ENCODE measurements at regions not wholly inside any gene's neighbourhood (a gene's known extent, or its start where the extent isn't known, plus 50 kb on each side); places are given as distances from the start of the nearest gene placed in this dataset.
"Not testable (repeated sequence)": the region's sequence is repeated elsewhere in the genome, so short reads cannot be mapped to it uniquely, and the experiment has no call there.

DNA sequence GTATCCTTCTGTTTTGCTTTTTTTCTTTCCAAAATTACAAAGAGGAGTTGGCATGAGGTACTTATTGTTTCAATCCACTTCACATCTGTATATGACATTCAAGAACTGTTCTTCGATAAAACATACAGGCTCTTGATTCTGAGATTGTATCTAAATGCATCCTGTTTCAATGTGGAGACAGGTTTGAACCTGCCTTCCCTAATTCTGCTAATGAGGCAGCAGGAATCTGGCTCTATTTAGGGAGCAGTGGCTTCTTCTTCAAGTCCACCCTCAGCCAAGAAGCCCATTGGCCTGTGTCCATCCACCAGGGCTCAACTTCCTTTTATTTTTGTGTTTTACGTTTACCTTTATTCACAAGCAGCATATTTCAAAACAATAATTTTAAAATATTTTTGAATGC, 84.8 kb upstream of the PIK3C3 start:
- Histone ChIP-seq H3K27ac (ENCODE audit: low read length) (no peak overlapping the region), H3K4me3 (ENCODE audit: low read length) (no peak overlapping the region), H3K36me3 (ENCODE audit: control insufficient read depth, insufficient read depth, low read length) (no peaks in the 10 kb centered on the region), H3K27me3 (ENCODE audit: control insufficient read depth, insufficient read depth, low read length) (no peaks in the 10 kb centered on the region), H3K4me1 (ENCODE audit: control insufficient read depth, insufficient read depth, low read length) (no peaks in the 10 kb centered on the region), H3K9me3 (ENCODE audit: control insufficient read depth, insufficient read depth, low read length) (no peaks in the 10 kb centered on the region)
- no peak for DNase-seq (ENCODE audit: low read depth, low spot score)
- no CpG with 5 or more reads among the region's 2 CpGs for WGBS (ENCODE audit: insufficient coverage, insufficient read length)

GRCh38 chr18:41865796-41866195, 89.2 kb upstream of the PIK3C3 start:
- not testable (repeated sequence) for H3K4me3 ChIP-seq (ENCODE audit: low read length); H3K36me3 ChIP-seq (ENCODE audit: control insufficient read depth, insufficient read depth, low read length); H3K27me3 ChIP-seq (ENCODE audit: control insufficient read depth, insufficient read depth, low read length); DNase-seq (ENCODE audit: low read depth, low spot score); H3K27ac ChIP-seq (ENCODE audit: low read length); H3K9me3 ChIP-seq (ENCODE audit: control insufficient read depth, insufficient read depth, low read length); H3K4me1 ChIP-seq (ENCODE audit: control insufficient read depth, insufficient read depth, low read length)
- no CpG with 5 or more reads among the region's 27 CpGs for WGBS (ENCODE audit: insufficient coverage, insufficient read length)

DNA sequence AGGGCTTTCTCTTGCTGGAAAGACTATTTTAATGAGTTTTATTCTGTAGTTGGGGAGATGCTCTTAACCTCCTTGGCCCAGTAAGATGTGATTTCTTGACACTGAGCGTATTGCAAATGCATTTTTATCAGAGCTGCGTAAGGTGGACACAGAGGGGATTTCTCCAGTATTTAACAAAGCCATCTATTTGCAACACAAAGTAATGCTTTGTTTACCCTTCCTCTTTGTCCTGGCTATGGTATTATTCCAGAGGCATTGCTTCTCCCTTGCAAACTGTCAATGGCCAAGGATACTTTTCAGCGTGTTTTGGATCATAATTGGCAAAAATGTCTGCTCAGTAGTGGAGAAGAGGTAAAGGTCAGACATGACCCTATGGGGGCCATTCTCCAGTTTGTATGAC, 90.8 kb upstream of the PIK3C3 start:
- H3K4me3 ChIP-seq (ENCODE audit: low read length), result no peak overlapping the region
- H3K36me3 ChIP-seq (ENCODE audit: control insufficient read depth, insufficient read depth, low read length), result no peaks in the 10 kb centered on the region
- no peaks in the 10 kb centered on the region for H3K4me1 ChIP-seq (ENCODE audit: control insufficient read depth, insufficient read depth, low read length)
- no peaks in the 10 kb centered on the region for H3K27me3 ChIP-seq (ENCODE audit: control insufficient read depth, insufficient read depth, low read length)
- H3K9me3 ChIP-seq (ENCODE audit: control insufficient read depth, insufficient read depth, low read length), result no peaks in the 10 kb centered on the region
- no CpG with 5 or more reads among the region's 3 CpGs for WGBS (ENCODE audit: insufficient coverage, insufficient read length)
- H3K27ac ChIP-seq (ENCODE audit: low read length), result no peak overlapping the region
- DNase-seq (ENCODE audit: low read depth, low spot score), result no peak

GRCh38 chr18:41862921-41863320, 92.1 kb upstream of the PIK3C3 start:
- no peak for DNase-seq (ENCODE audit: low read depth, low spot score)
- Histone ChIP-seq H3K4me1 (ENCODE audit: control insufficient read depth, insufficient read depth, low read length) (no peaks in the 10 kb centered on the region), H3K9me3 (ENCODE audit: control insufficient read depth, insufficient read depth, low read length) (no peaks in the 10 kb centered on the region), H3K4me3 (ENCODE audit: low read length) (no peak overlapping the region), H3K27me3 (ENCODE audit: control insufficient read depth, insufficient read depth, low read length) (no peaks in the 10 kb centered on the region), H3K36me3 (ENCODE audit: control insufficient read depth, insufficient read depth, low read length) (no peaks in the 10 kb centered on the region), H3K27ac (ENCODE audit: low read length) (no peak overlapping the region)

DNA sequence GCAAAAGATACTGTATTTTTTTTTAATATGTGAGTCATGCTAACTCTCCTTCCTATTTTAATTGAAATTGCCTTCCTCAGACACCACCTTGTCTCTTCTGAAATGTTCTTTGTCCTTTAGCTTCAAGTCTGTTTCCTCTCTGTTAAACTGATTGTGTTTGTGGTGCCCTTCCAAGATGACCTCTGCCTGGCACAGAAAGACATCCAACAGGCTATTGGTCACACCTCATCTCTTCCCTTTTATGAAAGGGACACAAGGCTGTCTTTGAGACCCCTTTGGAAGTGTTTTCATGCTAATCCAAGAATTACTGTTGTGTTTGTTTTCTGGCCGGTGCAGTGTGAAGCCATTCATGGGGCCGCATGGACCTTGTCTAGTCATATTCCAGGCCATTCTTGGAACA, 94.0 kb upstream of the PIK3C3 start:
- H3K4me1 ChIP-seq (ENCODE audit: control insufficient read depth, insufficient read depth, low read length), result no peaks in the 10 kb centered on the region
- DNase-seq (ENCODE audit: low read depth, low spot score), result no peak
- H3K36me3 ChIP-seq (ENCODE audit: control insufficient read depth, insufficient read depth, low read length), result no peaks in the 10 kb centered on the region
- H3K4me3 ChIP-seq (ENCODE audit: low read length), result no peak overlapping the region
- no peak overlapping the region for H3K27ac ChIP-seq (ENCODE audit: low read length)
- no peaks in the 10 kb centered on the region for H3K9me3 ChIP-seq (ENCODE audit: control insufficient read depth, insufficient read depth, low read length)
- no peaks in the 10 kb centered on the region for H3K27me3 ChIP-seq (ENCODE audit: control insufficient read depth, insufficient read depth, low read length)
- no CpG with 5 or more reads among the region's 2 CpGs for WGBS (ENCODE audit: insufficient coverage, insufficient read length)

- H3K4me3 ChIP-seq (ENCODE audit: low read length), result no peak overlapping the region
- no CpG with 5 or more reads among the region's 2 CpGs for WGBS (ENCODE audit: insufficient coverage, insufficient read length)
- H3K9me3 ChIP-seq (ENCODE audit: control insufficient read depth, insufficient read depth, low read length), result no peaks in the 10 kb centered on the region
- no peaks in the 10 kb centered on the region for H3K4me1 ChIP-seq (ENCODE audit: control insufficient read depth, insufficient read depth, low read length)
- no peaks in the 10 kb centered on the region for H3K27me3 ChIP-seq (ENCODE audit: control insufficient read depth, insufficient read depth, low read length)
- H3K36me3 ChIP-seq (ENCODE audit: control insufficient read depth, insufficient read depth, low read length), result no peaks in the 10 kb centered on the region
- no peak overlapping the region for H3K27ac ChIP-seq (ENCODE audit: low read length)
- DNase-seq (ENCODE audit: low read depth, low spot score), result no peak
Observed at GRCh38 chr18:41858761-41859555, 96.1 kb upstream of the PIK3C3 start.

DNA sequence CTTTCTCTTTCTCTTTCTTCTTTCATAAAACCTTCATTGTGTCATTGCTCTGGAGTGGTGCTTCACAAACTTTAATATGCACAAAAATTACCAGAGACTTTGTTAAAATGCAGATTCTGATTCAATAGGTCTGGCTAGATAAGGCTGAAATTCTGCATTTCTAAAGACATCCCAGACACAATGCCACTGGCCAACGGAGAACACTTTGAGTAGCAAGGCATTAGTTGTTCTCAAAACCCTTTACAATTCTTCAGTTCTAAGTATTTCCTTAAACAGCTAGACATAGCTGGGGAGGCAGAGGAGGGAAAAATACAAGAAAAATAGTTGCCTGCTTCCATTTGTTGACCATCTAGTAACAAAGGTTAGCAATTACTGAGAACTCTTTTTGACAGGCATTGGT, 101.8 kb upstream of the PIK3C3 start:
- Histone ChIP-seq H3K36me3 (ENCODE audit: control insufficient read depth, insufficient read depth, low read length) (no peaks in the 10 kb centered on the region), H3K9me3 (ENCODE audit: control insufficient read depth, insufficient read depth, low read length) (no peaks in the 10 kb centered on the region), H3K27ac (ENCODE audit: low read length) (no peak overlapping the region), H3K4me3 (ENCODE audit: low read length) (no peak overlapping the region), H3K27me3 (ENCODE audit: control insufficient read depth, insufficient read depth, low read length) (no peaks in the 10 kb centered on the region), H3K4me1 (ENCODE audit: control insufficient read depth, insufficient read depth, low read length) (no peaks in the 10 kb centered on the region)
- WGBS (ENCODE audit: insufficient coverage, insufficient read length), result no CpG with 5 or more reads among the region's 1 CpG
- no peak for DNase-seq (ENCODE audit: low read depth, low spot score)

- DNase-seq (ENCODE audit: low read depth, low spot score), result no peak
- no peaks in the 10 kb centered on the region for H3K36me3 ChIP-seq (ENCODE audit: control insufficient read depth, insufficient read depth, low read length)
- H3K27me3 ChIP-seq (ENCODE audit: control insufficient read depth, insufficient read depth, low read length), result no peaks in the 10 kb centered on the region
- H3K27ac ChIP-seq (ENCODE audit: low read length), result no peak overlapping the region
- no peaks in the 10 kb centered on the region for H3K9me3 ChIP-seq (ENCODE audit: control insufficient read depth, insufficient read depth, low read length)
- H3K4me1 ChIP-seq (ENCODE audit: control insufficient read depth, insufficient read depth, low read length), result no peaks in the 10 kb centered on the region
- WGBS (ENCODE audit: insufficient coverage, insufficient read length), result no CpG with 5 or more reads among the region's 2 CpGs
- H3K4me3 ChIP-seq (ENCODE audit: low read length), result no peak overlapping the region
Observed at GRCh38 chr18:41850781-41851180, 104.3 kb upstream of the PIK3C3 start.

DNA sequence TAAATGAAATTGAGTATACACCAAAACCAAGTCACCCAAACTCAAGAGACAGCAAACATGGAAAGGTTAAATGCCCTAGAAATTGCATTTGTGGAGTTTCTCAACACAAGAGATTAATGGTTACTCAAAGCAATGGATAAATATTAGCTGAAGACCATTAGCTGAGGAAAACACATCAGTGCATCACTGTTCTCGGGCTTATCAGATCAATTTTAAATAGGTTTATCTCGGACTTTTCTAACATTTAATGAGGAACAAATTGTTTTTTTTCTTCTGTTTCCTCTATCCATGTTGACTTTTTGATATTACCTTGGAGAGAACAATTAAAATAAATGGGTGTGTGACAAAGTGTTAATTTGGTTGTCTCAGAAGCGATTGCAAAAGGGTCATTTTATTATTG, 105.4 kb upstream of the PIK3C3 start:
- H3K36me3 ChIP-seq (ENCODE audit: control insufficient read depth, insufficient read depth, low read length), result no peaks in the 10 kb centered on the region
- no peak overlapping the region for H3K27ac ChIP-seq (ENCODE audit: low read length)
- no peak for DNase-seq (ENCODE audit: low read depth, low spot score)
- no CpG with 5 or more reads among the region's 3 CpGs for WGBS (ENCODE audit: insufficient coverage, insufficient read length)
- H3K4me1 ChIP-seq (ENCODE audit: control insufficient read depth, insufficient read depth, low read length), result no peaks in the 10 kb centered on the region
- no peaks in the 10 kb centered on the region for H3K9me3 ChIP-seq (ENCODE audit: control insufficient read depth, insufficient read depth, low read length)
- no peaks in the 10 kb centered on the region for H3K27me3 ChIP-seq (ENCODE audit: control insufficient read depth, insufficient read depth, low read length)
- H3K4me3 ChIP-seq (ENCODE audit: low read length), result no peak overlapping the region

DNA sequence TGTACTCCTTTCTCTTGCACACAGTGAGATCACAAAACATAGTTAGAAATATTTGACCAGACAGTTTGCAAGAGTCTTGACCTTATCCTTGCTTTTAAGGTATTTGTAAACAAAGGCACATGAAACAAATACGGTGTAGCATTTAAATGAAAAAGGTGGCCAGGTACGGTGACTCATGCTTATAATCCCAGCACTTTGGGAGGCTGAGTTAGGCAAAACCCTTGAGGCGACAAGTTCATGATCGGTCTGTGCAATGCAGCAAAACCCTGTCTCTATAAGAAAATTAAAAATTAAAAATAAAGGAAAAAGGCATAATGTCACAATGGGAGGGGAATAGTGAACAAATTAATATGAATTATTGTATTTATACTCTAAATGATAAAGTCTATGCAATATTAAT, 109.5 kb upstream of the PIK3C3 start:
- H3K9me3 ChIP-seq (ENCODE audit: control insufficient read depth, insufficient read depth, low read length), result no peaks in the 10 kb centered on the region
- WGBS (ENCODE audit: insufficient coverage, insufficient read length), result no CpG with 5 or more reads among the region's 4 CpGs
- no peaks in the 10 kb centered on the region for H3K36me3 ChIP-seq (ENCODE audit: control insufficient read depth, insufficient read depth, low read length)
- no peak for DNase-seq (ENCODE audit: low read depth, low spot score)
- H3K27ac ChIP-seq (ENCODE audit: low read length), result no peak overlapping the region
- no peak overlapping the region for H3K4me3 ChIP-seq (ENCODE audit: low read length)
- no peaks in the 10 kb centered on the region for H3K4me1 ChIP-seq (ENCODE audit: control insufficient read depth, insufficient read depth, low read length)
- no peaks in the 10 kb centered on the region for H3K27me3 ChIP-seq (ENCODE audit: control insufficient read depth, insufficient read depth, low read length)

- no CpG with 5 or more reads among the region's 3 CpGs for WGBS (ENCODE audit: insufficient coverage, insufficient read length)
- no peak for DNase-seq (ENCODE audit: low read depth, low spot score)
- H3K4me1 ChIP-seq (ENCODE audit: control insufficient read depth, insufficient read depth, low read length), result no peaks in the 10 kb centered on the region
- no peaks in the 10 kb centered on the region for H3K27me3 ChIP-seq (ENCODE audit: control insufficient read depth, insufficient read depth, low read length)
- no peak overlapping the region for H3K4me3 ChIP-seq (ENCODE audit: low read length)
- H3K9me3 ChIP-seq (ENCODE audit: control insufficient read depth, insufficient read depth, low read length), result no peaks in the 10 kb centered on the region
- no peak overlapping the region for H3K27ac ChIP-seq (ENCODE audit: low read length)
- H3K36me3 ChIP-seq (ENCODE audit: control insufficient read depth, insufficient read depth, low read length), result no peaks in the 10 kb centered on the region
Observed at GRCh38 chr18:41842886-41843285, 112.1 kb upstream of the PIK3C3 start.
